ENCODE measurements at regions not wholly inside any gene's neighbourhood (a gene's known extent, or its start where the extent isn't known, plus 50 kb on each side); places are given as distances from the start of the nearest gene placed in this dataset.
A peak's percentile ranks its signal among the peaks of the same experiment; 100 is the strongest.
"Not testable (repeated sequence)": the region's sequence is repeated elsewhere in the genome, so short reads cannot be mapped to it uniquely, and the experiment has no call there.

- DNase-seq (ENCODE audit: low spot score), result not testable (repeated sequence)
Observed at GRCh38 chr21:10428981-10429534, 92.3 kb upstream of the TPTE start.

GRCh38 chr21:10430005-10430404 is 91.4 kb upstream of the TPTE start:
- no peak for DNase-seq (ENCODE audit: low spot score)

GRCh38 chr21:10431995-10432394 is 89.4 kb upstream of the TPTE start:
- not testable (repeated sequence) for DNase-seq (ENCODE audit: low spot score)

GRCh38 chr21:10432456-10432855 is 88.9 kb upstream of the TPTE start:
- DNase-seq (ENCODE audit: low spot score), result not testable (repeated sequence)

GRCh38 chr21:10437977-10438376 is 83.4 kb upstream of the TPTE start:
- not testable (repeated sequence) for DNase-seq (ENCODE audit: low spot score)

GRCh38 chr21:10440639-10441038 is 80.7 kb upstream of the TPTE start:
- not testable (repeated sequence) for DNase-seq (ENCODE audit: low spot score)

GRCh38 chr21:10442018-10442417 is 79.4 kb upstream of the TPTE start:
- DNase-seq (ENCODE audit: low spot score), result not testable (repeated sequence)

- not testable (repeated sequence) for DNase-seq (ENCODE audit: low spot score)
Observed at GRCh38 chr21:10445685-10446084, 75.7 kb upstream of the TPTE start.

- not testable (repeated sequence) for DNase-seq (ENCODE audit: low spot score)
Observed at GRCh38 chr21:10449451-10449850, 71.9 kb upstream of the TPTE start.

GRCh38 chr21:10451274-10451673 is 70.1 kb upstream of the TPTE start:
- DNase-seq (ENCODE audit: low spot score), result not testable (repeated sequence)

- DNase-seq (ENCODE audit: low spot score), result not testable (repeated sequence)
Observed at GRCh38 chr21:10457765-10458164, 63.6 kb upstream of the TPTE start.

- DNase-seq (ENCODE audit: low spot score), result not testable (repeated sequence)
Observed at GRCh38 chr21:10460957-10461356, 60.4 kb upstream of the TPTE start.

- not testable (repeated sequence) for DNase-seq (ENCODE audit: low spot score)
Observed at GRCh38 chr21:10461445-10461844, 59.9 kb upstream of the TPTE start.

GRCh38 chr21:10463156-10463555 is 58.2 kb upstream of the TPTE start:
- no peak for DNase-seq (ENCODE audit: low spot score)

GRCh38 chr21:10464975-10465374 is 56.4 kb upstream of the TPTE start:
- no peak for DNase-seq (ENCODE audit: low spot score)

- DNase-seq (ENCODE audit: low spot score), result peak; percentile 28
Observed at GRCh38 chr21:10465524-10466110, 55.8 kb upstream of the TPTE start.

- no peak for DNase-seq (ENCODE audit: low spot score)
Observed at GRCh38 chr21:10466200-10466599, 55.2 kb upstream of the TPTE start.

All from D341Med (cell line).